NB4 (cell line): ENCODE measurements at regions not wholly inside any gene's neighbourhood (a gene's known extent, or its start where the extent isn't known, plus 50 kb on each side); places are given as distances from the start of the nearest gene placed in this dataset.

ENCODE experiments used
- MYC ChIP-seq: IDR thresholded peaks from 2 replicates; pipeline ENCODE4 v1.6.1; 2011; ENCODE audit warnings: low read depth, low read length
- POLR2A ChIP-seq: IDR thresholded peaks from 2 replicates; pipeline ENCODE4 v1.6.1; 2011; ENCODE audit warnings: mild to moderate bottlenecking; ENCODE audit not compliant: insufficient read length; ENCODE audit errors: extremely low read depth
- TF ChIP-seq, protein P1 (sequence below): IDR thresholded peaks from one replicate; pipeline ENCODE4 v1.5.1; 2012; ENCODE audit warnings: low read depth, low read length
- TF ChIP-seq, protein P2 (sequence below): IDR thresholded peaks from 2 replicates; pipeline ENCODE4 v1.6.1; 2011; ENCODE audit warnings: low read depth, low read length

DNA sequence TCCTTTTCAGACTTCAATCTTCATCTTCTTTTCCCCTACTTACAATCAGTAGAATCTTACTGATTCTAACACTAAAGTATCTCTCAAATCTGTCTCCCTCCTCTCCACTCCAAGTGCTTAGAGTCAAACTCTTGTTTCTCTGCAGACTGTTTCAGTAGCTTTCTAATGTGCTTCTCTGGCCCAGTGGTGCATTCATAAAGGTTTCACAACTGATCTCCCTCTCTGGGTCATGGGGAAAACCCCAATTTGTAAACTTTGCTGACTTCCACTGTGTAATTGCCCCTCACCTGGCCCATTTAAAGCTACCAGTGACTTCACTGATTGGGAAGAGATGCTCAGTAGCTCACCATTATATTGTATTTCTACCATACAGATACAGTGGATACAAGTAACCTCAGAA lies 183.6 kb downstream of the FAXC start:
- TF ChIP-seq, protein P1, sequence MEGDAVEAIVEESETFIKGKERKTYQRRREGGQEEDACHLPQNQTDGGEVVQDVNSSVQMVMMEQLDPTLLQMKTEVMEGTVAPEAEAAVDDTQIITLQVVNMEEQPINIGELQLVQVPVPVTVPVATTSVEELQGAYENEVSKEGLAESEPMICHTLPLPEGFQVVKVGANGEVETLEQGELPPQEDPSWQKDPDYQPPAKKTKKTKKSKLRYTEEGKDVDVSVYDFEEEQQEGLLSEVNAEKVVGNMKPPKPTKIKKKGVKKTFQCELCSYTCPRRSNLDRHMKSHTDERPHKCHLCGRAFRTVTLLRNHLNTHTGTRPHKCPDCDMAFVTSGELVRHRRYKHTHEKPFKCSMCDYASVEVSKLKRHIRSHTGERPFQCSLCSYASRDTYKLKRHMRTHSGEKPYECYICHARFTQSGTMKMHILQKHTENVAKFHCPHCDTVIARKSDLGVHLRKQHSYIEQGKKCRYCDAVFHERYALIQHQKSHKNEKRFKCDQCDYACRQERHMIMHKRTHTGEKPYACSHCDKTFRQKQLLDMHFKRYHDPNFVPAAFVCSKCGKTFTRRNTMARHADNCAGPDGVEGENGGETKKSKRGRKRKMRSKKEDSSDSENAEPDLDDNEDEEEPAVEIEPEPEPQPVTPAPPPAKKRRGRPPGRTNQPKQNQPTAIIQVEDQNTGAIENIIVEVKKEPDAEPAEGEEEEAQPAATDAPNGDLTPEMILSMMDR, result no peak
- TF ChIP-seq POLR2A (no peak), MYC (no peak)
- TF ChIP-seq, protein P2, sequence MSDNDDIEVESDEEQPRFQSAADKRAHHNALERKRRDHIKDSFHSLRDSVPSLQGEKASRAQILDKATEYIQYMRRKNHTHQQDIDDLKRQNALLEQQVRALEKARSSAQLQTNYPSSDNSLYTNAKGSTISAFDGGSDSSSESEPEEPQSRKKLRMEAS, result no peak
